ENCODE measurements at regions not wholly inside any gene's neighbourhood (a gene's known extent, or its start where the extent isn't known, plus 50 kb on each side); places are given as distances from the start of the nearest gene placed in this dataset.

DNA sequence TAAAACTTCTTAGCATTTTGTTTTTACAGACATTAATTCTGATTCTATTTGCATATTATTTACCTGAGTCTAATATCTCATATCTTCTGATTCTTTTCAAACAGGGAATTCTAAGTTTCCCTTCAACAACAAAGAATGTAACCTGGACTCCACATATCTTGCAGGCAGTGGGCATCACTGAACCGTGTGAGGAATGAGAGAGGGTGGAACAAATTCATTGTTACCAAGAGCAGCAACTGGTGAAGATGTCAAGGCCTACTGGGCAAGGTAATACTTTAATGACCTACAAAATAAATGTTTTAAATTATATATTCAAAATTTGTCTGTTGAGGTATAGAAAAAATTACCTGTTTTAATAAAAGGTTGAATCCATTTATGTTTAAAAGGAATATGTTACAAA is 455.3 kb upstream of the TUSC1 start:
- TF ChIP-seq, protein P1, sequence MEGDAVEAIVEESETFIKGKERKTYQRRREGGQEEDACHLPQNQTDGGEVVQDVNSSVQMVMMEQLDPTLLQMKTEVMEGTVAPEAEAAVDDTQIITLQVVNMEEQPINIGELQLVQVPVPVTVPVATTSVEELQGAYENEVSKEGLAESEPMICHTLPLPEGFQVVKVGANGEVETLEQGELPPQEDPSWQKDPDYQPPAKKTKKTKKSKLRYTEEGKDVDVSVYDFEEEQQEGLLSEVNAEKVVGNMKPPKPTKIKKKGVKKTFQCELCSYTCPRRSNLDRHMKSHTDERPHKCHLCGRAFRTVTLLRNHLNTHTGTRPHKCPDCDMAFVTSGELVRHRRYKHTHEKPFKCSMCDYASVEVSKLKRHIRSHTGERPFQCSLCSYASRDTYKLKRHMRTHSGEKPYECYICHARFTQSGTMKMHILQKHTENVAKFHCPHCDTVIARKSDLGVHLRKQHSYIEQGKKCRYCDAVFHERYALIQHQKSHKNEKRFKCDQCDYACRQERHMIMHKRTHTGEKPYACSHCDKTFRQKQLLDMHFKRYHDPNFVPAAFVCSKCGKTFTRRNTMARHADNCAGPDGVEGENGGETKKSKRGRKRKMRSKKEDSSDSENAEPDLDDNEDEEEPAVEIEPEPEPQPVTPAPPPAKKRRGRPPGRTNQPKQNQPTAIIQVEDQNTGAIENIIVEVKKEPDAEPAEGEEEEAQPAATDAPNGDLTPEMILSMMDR (IDR thresholded peaks at IDR 0.05; ENCODE audit: low read depth, low read length, poor library complexity, severe bottlenecking): no peak
- TF ChIP-seq EZH2phosphoT487 (IDR thresholded peaks at IDR 0.05; ENCODE audit: borderline replicate concordance, low read length): no peak
